ENCODE measurements at regions not wholly inside any gene's neighbourhood (a gene's known extent, or its start where the extent isn't known, plus 50 kb on each side); places are given as distances from the start of the nearest gene placed in this dataset.

DNA sequence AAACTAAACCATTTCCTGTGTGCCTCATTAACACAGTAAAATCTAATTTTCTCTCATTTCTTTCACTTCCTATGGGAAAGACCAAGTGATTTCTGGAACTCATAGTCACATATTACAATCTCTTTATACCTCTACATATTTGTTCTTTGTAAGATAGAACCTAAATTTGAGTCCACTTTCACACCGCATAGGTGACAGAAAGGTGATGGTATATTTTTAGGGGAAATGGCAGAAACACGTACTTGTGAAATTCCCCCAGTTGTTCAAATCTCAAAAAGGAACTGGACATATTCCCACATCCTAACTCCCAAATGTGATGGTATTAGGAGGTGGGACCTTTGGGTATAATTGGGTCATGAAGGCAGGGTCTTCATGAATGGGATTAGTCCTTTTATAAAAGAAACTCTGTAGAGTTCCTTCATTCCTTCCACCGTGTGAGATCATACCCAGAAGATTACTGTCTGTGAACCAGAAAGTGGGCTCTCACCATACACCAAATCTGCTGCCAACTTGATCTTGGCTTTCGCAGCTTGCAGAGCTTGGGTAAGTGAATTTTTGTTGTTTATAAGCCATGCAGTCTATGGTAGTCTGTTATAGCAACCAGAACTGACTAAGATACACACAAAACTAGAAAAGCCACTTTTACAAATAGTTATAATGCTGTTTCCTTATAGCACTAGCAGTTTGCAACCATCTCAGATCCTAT, 542.1 kb downstream of the DSC3 start:
- no peak overlapping the region for H3K4me3 Mint-ChIP-seq
- no peak for DNase-seq
- POLR2A ChIA-PET = no interaction called here
- CTCF ChIA-PET = no interaction called here
- H3K36me3 Mint-ChIP-seq (ENCODE audit: low read depth) = no peaks in the 10 kb centered on the region
- no peaks in the 10 kb centered on the region for H3K9me3 Mint-ChIP-seq (ENCODE audit: insufficient read depth)
- no peaks in the 10 kb centered on the region for H3K4me1 Mint-ChIP-seq (ENCODE audit: low read depth)
- no peak for ATAC-seq
- no peak overlapping the region for H3K27ac Mint-ChIP-seq
- no peaks in the 10 kb centered on the region for H3K27me3 Mint-ChIP-seq (ENCODE audit: low read depth)

DNA sequence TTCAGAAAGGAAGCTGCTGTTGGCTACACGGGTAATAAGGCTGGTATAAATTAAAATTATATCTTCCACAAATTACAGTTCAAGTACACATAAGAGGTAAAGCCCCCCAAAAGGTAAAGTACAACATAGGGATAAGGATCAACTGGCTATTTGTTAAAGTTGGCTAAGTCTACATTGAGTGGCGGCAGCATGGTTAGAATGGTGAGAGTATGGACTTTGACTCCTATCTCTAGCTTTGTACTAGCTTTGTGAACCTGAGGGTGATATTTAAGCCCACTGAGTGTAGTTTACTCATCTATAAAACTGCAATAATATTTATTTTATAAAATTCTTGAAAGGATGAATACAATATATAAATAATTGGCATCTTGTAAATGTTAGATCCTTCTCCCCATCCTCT, 542.8 kb downstream of the DSC3 start:
- Mint-ChIP-seq H3K36me3 (ENCODE audit: low read depth) (no peaks in the 10 kb centered on the region), H3K27ac (no peak overlapping the region), H3K4me1 (ENCODE audit: low read depth) (no peaks in the 10 kb centered on the region), H3K9me3 (ENCODE audit: insufficient read depth) (no peaks in the 10 kb centered on the region), H3K27me3 (ENCODE audit: low read depth) (no peaks in the 10 kb centered on the region), H3K4me3 (no peak overlapping the region)
- ATAC-seq (no peak), DNase-seq (no peak)
- CTCF ChIA-PET = no interaction called here
- POLR2A ChIA-PET = no interaction called here

DNA sequence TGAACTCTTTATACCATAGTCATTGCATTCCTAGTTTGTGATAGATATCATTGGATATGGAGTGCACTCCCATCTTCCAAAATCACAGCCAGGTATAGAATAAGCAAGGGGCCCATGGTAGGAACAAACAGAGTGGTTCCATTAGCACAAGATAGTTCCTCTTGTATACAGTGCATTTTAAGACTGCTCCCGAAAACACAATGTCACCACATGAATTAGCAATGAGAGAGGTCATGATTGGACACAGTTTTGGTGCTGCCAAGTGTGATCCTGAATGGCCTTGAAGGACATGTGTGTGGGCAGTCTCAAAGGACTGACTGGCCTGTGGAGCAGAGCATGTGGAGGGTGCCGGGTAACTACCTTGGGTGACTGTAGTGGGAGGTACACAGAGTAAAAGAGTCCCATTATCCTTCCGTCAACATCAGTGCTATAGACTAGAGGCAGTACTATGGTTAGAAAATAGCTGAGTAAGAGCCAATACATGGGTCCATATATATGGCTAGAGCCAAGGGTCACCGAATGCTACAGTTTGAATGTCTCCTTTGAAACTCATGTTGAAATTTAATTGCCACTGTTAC, 549.9 kb downstream of the DSC3 start:
- no peaks in the 10 kb centered on the region for H3K27me3 Mint-ChIP-seq (ENCODE audit: low read depth)
- peak; percentile 49 for ATAC-seq
- no peak for DNase-seq
- ChIA-PET CTCF (no interaction called here), POLR2A (no interaction called here)
- H3K9me3 Mint-ChIP-seq (ENCODE audit: insufficient read depth) = peaks cover 3% of the 10 kb centered on the region
- no peaks in the 10 kb centered on the region for H3K36me3 Mint-ChIP-seq (ENCODE audit: low read depth)
- H3K27ac Mint-ChIP-seq = no peak overlapping the region
- H3K4me1 Mint-ChIP-seq (ENCODE audit: low read depth) = no peaks in the 10 kb centered on the region
- H3K4me3 Mint-ChIP-seq = no peak overlapping the region

DNA sequence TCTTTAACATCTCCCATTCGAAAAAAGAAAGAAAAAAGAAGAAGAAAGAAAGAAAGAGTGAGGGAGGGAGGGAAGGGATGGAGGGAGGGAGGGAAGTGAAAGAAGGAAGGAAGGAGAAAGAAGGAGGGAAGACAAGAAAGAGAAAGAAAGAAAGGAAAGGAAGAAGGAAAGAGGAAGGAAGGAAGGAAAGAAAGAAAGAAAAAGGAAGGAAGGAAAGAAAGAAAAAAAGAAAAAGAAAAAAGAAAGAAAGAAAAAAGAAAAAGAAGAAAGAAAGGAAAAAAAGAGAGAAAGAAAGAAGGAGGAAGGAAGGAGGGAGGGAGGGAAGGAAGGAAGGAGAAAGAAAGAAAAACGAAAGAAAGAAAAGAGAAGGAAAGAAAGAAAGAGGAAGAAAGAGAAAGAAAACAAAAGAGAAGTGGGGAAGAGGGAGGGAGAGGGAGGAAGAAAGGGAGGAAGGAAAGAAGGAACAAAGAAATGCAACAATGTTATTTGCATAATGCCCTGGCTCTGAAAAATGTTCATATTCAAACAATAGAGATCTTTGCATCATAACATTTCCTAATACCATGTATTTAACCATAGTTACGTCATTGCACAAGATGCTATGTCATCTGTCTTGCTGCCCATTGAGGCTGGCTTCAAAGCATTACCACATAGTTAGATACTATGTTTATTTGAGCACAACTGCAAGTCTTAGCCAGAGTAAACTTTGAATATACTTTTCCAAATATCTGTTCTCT, 550.6 kb downstream of the DSC3 start:
- no peaks in the 10 kb centered on the region for H3K4me1 Mint-ChIP-seq (ENCODE audit: low read depth)
- ATAC-seq = peak; percentile 39
- POLR2A ChIA-PET = no interaction called here
- no peak overlapping the region for H3K4me3 Mint-ChIP-seq
- H3K27me3 Mint-ChIP-seq (ENCODE audit: low read depth) = no peaks in the 10 kb centered on the region
- CTCF ChIA-PET = no interaction called here
- H3K9me3 Mint-ChIP-seq (ENCODE audit: insufficient read depth) = peaks cover 3% of the 10 kb centered on the region
- no peak for DNase-seq
- H3K27ac Mint-ChIP-seq = no peak overlapping the region
- H3K36me3 Mint-ChIP-seq (ENCODE audit: low read depth) = no peaks in the 10 kb centered on the region

DNA sequence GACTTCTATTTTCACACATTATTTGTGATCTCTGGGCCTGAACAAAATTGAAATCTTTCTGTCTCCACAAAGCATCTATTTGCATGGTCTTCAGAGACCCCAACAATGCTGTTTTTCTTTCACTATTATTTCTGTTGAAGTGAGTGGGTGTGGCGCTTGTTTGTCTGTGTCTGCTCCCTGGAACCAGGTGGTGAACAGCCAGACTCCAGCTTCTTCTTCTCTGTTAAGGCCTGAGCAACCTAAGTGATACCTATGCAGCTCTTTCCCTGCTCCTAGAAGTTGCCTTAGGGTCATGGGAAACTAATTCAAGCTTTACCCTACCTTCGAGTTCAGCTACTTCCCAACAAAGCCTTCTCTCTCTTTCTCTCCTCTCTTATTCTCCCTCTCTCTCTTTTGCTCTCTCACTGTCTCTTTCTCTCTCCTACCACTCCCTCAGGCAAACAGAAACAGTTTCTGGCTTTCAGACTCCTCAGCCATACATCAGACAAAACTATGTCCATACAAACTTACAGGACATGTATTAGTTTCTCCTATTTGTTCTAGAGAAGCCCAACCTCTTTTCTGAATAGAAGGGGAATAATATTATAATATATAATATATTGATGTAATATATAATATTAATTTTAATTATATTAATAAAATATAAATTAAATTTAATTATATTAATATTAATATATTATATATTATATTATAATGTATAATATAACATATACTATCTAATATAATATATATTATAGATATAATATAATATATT, 552.5 kb downstream of the DSC3 start:
- CTCF ChIA-PET = no interaction called here
- Mint-ChIP-seq H3K4me3 (no peak overlapping the region), H3K4me1 (ENCODE audit: low read depth) (no peaks in the 10 kb centered on the region)

DNA sequence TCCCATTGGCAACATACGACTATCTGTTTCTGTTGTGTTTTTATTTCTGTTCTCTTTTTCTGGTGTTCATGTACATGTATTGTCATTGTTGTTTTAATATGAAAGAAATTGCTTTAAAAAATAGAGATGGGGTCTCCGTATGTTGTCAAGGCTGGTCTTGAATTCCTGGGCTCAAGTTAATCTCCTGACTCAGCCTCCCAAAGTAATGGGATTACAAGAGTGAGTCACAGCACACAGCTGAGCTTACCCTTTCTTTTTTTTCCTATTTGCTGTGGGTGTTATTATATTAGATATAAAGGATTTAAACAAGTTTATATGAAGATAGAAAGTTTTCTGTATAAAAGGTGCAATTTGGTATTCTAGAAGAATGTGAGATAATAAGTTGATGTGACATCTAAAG, 554.6 kb downstream of the DSC3 start:
- POLR2A ChIA-PET = no interaction called here
- H3K4me3 Mint-ChIP-seq = no peak overlapping the region
- peaks cover 8% of the 10 kb centered on the region for H3K9me3 Mint-ChIP-seq (ENCODE audit: insufficient read depth)
- DNase-seq (no peak), ATAC-seq (no peak)
- no peak overlapping the region for H3K27ac Mint-ChIP-seq
- no peaks in the 10 kb centered on the region for H3K4me1 Mint-ChIP-seq (ENCODE audit: low read depth)
- H3K36me3 Mint-ChIP-seq (ENCODE audit: low read depth) = no peaks in the 10 kb centered on the region
- no peaks in the 10 kb centered on the region for H3K27me3 Mint-ChIP-seq (ENCODE audit: low read depth)
- CTCF ChIA-PET = no interaction called here

More for the DNA sequence above, 552.5 kb downstream of the DSC3 start:
- H3K36me3 Mint-ChIP-seq (ENCODE audit: low read depth) = no peaks in the 10 kb centered on the region
- H3K27me3 Mint-ChIP-seq (ENCODE audit: low read depth) = no peaks in the 10 kb centered on the region
- no peak for ATAC-seq
- no peak for DNase-seq
- H3K9me3 Mint-ChIP-seq (ENCODE audit: insufficient read depth) = peaks cover 3% of the 10 kb centered on the region
- no peak overlapping the region for H3K27ac Mint-ChIP-seq
- POLR2A ChIA-PET = no interaction called here

DNA sequence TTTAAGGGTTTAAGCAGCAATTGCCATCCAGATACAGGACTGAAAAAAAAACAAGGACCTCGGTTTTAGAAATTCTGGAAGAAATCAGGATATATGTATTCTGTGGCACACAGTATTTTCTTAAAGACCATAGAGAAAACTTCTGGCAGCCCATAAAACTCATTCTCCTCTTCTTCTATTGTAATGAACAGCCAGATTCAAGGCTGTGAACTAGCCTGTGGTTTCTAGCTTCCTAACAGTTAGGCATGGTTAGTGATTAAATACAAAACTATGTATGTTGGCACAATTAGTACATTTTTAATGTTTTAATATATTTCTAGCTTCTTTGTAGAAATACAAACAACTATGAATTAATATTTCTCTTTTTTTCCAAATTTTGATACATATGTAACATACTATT, 555.7 kb downstream of the DSC3 start:
- ChIA-PET CTCF (no interaction called here), POLR2A (no interaction called here)
- H3K27ac Mint-ChIP-seq = no peak overlapping the region

DNA sequence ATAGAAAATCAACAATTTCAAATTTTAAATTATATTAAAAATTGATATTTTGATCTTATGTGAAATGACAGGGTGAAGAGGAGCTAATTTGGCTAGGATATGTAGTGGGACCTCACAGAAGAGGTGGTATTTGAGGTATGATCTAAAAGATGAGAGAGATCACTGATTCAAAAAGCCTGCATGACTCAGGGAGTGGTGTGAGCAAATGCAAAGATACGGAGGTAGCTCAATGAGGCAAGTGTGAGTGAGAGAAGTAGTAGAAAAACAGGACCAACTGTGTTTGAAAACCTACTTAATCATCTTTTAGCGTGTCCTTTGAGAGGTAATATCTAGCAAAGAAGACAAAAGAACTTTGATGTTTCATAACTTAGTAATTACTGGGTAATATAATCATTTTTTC, 557.5 kb downstream of the DSC3 start:
- ChIA-PET CTCF (no interaction called here), POLR2A (no interaction called here)
- Mint-ChIP-seq H3K27ac (no peak overlapping the region), H3K9me3 (ENCODE audit: insufficient read depth) (peaks cover 4% of the 10 kb centered on the region), H3K27me3 (ENCODE audit: low read depth) (no peaks in the 10 kb centered on the region), H3K4me1 (ENCODE audit: low read depth) (no peaks in the 10 kb centered on the region), H3K36me3 (ENCODE audit: low read depth) (no peaks in the 10 kb centered on the region), H3K4me3 (no peak overlapping the region)
- ATAC-seq (no peak), DNase-seq (no peak)

More for the DNA sequence above, 555.7 kb downstream of the DSC3 start:
- Mint-ChIP-seq H3K27me3 (ENCODE audit: low read depth) (no peaks in the 10 kb centered on the region), H3K4me3 (no peak overlapping the region), H3K36me3 (ENCODE audit: low read depth) (no peaks in the 10 kb centered on the region), H3K4me1 (ENCODE audit: low read depth) (no peaks in the 10 kb centered on the region), H3K9me3 (ENCODE audit: insufficient read depth) (peaks cover 4% of the 10 kb centered on the region)
- DNase-seq = no peak
- ATAC-seq = no peak

DNA sequence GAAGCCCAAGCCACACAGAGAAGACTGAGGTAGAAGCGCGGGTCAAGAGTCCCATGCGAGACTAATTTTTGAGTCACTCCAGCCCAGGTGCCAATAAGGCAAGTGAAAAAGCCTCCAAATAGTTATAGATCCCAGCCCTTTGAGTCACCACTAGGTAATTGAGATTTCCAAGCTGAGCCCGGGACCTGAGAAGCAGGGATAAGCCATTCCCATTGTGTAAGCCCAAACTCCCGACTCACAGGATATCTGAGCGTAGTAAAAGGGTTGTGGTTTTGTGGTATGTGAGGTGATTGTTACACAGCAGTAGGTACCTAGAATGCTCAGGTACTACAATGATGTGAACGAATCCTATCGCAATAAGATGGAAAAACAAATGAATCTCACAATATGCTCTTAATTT, 560.7 kb downstream of the DSC3 start:
- H3K9me3 Mint-ChIP-seq (ENCODE audit: insufficient read depth) = peaks cover 12% of the 10 kb centered on the region
- no peaks in the 10 kb centered on the region for H3K27me3 Mint-ChIP-seq (ENCODE audit: low read depth)
- POLR2A ChIA-PET = no interaction called here
- H3K36me3 Mint-ChIP-seq (ENCODE audit: low read depth) = no peaks in the 10 kb centered on the region
- CTCF ChIA-PET = no interaction called here
- no peak overlapping the region for H3K4me3 Mint-ChIP-seq
- H3K4me1 Mint-ChIP-seq (ENCODE audit: low read depth) = no peaks in the 10 kb centered on the region
- DNase-seq (no peak), ATAC-seq (no peak)
- no peak overlapping the region for H3K27ac Mint-ChIP-seq

DNA sequence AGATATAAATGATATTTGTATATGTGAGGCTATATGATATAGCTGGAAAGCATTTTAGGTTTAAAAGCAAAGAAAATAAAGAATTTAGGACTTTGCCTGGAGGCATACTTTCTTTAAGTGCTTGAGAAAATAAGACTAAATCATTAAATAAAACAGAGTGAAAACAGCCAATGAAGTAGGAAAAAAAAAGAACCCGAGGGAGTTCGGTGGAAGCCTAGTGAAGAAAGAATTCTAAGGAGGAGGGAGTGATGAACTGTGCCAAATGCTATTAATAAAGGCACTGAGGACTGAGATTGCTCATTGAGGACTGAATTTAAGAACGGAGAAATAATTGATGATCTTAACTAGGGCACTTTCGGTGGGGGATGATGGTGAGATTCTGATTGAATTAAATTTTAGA, 573.5 kb downstream of the DSC3 start:
- Mint-ChIP-seq H3K4me1 (ENCODE audit: low read depth) (no peaks in the 10 kb centered on the region), H3K27ac (no peak overlapping the region), H3K36me3 (ENCODE audit: low read depth) (no peaks in the 10 kb centered on the region), H3K4me3 (no peak overlapping the region), H3K9me3 (ENCODE audit: insufficient read depth) (peaks cover 4% of the 10 kb centered on the region), H3K27me3 (ENCODE audit: low read depth) (no peaks in the 10 kb centered on the region)
- ChIA-PET CTCF (no interaction called here), POLR2A (no interaction called here)
- DNase-seq (no peak), ATAC-seq (no peak)

DNA sequence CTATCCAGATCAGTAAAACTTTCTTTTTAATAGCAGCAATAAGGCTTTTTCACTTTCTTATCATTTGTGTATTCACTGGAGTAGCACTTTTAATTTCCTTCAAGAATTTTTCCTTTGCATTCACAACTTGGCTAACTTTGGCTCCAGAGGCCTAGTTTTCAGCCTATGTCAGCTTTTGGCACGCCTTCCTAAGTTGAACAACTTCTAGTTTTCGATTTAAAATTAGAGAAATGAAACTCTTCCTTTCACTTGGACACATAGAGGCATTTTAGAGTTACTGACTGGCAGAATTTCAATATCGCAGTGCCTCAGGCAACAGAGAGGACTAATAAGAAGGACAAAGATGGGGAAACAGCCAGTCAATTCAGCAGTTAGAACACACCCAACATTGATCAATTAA, 577.4 kb downstream of the DSC3 start:
- Mint-ChIP-seq H3K4me1 (ENCODE audit: low read depth) (no peaks in the 10 kb centered on the region), H3K9me3 (ENCODE audit: insufficient read depth) (peaks cover 9% of the 10 kb centered on the region), H3K4me3 (no peak overlapping the region), H3K27me3 (ENCODE audit: low read depth) (no peaks in the 10 kb centered on the region), H3K27ac (no peak overlapping the region), H3K36me3 (ENCODE audit: low read depth) (no peaks in the 10 kb centered on the region)
- no peak for ATAC-seq
- ChIA-PET POLR2A (no interaction called here), CTCF (no interaction called here)
- DNase-seq = no peak

DNA sequence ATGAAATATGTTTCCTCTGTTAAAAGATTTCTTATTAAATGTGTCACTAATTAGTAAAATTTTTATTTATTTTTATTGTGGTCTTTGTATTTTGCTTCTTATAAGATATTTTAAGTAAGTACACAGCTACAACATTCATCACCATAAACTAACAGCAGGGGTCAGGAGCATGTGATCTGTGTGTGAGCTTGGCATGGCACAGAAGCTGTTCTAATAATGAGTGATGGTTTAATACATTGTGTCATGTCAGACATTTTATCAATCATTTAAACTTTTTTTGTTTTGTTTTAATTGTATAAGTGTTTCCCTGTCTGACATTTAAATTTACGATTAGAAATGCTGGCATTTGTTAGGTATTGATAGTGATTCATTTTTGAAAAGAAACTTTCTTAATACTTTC, 585.4 kb downstream of the DSC3 start:
- no peak for DNase-seq
- POLR2A ChIA-PET = no interaction called here
- H3K27ac Mint-ChIP-seq = no peak overlapping the region
- no peak for ATAC-seq
- no peaks in the 10 kb centered on the region for H3K36me3 Mint-ChIP-seq (ENCODE audit: low read depth)
- H3K4me1 Mint-ChIP-seq (ENCODE audit: low read depth) = no peaks in the 10 kb centered on the region
- H3K4me3 Mint-ChIP-seq = no peak overlapping the region
- no peaks in the 10 kb centered on the region for H3K27me3 Mint-ChIP-seq (ENCODE audit: low read depth)
- CTCF ChIA-PET = no interaction called here
- H3K9me3 Mint-ChIP-seq (ENCODE audit: insufficient read depth) = peaks cover 2% of the 10 kb centered on the region

Data from activated CD8-positive, alpha-beta T cell treated with anti-CD3 and anti-CD28 coated beads, Interleukin-2, amount 10 ng/mL, durations not matched to agents 7 days and 5 days (primary cell).